ENCODE measurements at regions not wholly inside any gene's neighbourhood (a gene's known extent, or its start where the extent isn't known, plus 50 kb on each side); places are given as distances from the start of the nearest gene placed in this dataset.

DNA sequence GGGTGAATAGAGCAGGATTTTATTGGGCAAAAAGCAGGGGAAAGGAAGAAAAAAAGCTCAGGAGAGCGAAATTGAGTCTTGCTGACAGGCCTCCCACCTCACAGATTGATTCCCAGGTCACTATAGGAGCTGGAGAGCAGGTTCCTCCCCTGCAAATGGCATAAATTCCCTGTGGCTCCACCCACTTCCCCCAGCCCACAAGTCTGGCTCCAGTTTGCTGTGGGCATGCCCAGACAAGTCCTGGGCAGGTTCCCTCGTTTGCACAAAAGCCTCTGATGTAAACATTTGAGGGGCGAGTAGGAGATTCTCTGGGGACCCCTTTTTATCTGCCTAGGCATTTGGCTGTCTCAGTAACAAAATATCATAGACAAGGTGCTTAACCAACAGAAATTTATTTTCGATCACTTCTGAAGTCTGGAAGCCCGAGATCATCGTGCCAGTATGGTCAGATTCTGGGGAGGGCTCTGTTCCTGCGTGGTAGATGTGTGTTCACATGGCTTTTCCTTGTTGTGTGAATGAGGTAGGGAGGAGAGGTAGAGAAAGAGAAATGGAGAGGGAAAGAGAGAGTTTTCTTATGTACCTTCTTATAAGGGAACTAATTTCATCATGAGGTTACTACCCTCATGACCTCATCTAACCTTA lies 614.5 kb downstream of the MAT2B start:
- Histone ChIP-seq H3K79me1 (replicated peaks; ENCODE audit: low read length, poor library complexity, severe bottlenecking) (no peaks in the 10 kb centered on the region), H2BK5ac (ENCODE audit: low read depth, low read length, poor library complexity, severe bottlenecking) (no peak overlapping the region), H3K27ac (ENCODE audit: low read length, poor library complexity, severe bottlenecking) (no peak overlapping the region), H2BK15ac (ENCODE audit: low read depth, poor library complexity, severe bottlenecking) (no peak overlapping the region), H2AK5ac (ENCODE audit: low read length, severe bottlenecking) (no peak overlapping the region), H3K27me3 (ENCODE audit: control insufficient read depth in 1 of 2, insufficient read depth in 1 of 2, low read length in 2 of 2) (no peaks in the 10 kb centered on the region), H2BK12ac (ENCODE audit: low read length in 2 of 2) (no peak overlapping the region), H2BK120ac (ENCODE audit: low read depth, low read length) (no peak overlapping the region), H3K36me3 (ENCODE audit: control insufficient read depth in 1 of 2, insufficient read depth in 2 of 2, low read depth in 1 of 2, low read length in 2 of 2) (no peaks in the 10 kb centered on the region), H3K23ac (ENCODE audit: low read length in 2 of 2) (no peak overlapping the region), H3K18ac (ENCODE audit: low read depth in 1 of 2, low read length in 2 of 2) (peak overlapping the region; percentile 21 to 45), H3K4me1 (ENCODE audit: control insufficient read depth, insufficient read depth, low read depth, low read length) (no peaks in the 10 kb centered on the region), H3K9me3 (ENCODE audit: control insufficient read depth, low read length) (peaks cover 15% of the 10 kb centered on the region), H3K4ac (ENCODE audit: low read depth in 1 of 2, low read length in 2 of 2) (no peak overlapping the region), H2AFZ (ENCODE audit: low read depth, low read length) (no peak overlapping the region), H3K4me2 (ENCODE audit: low read length, poor library complexity, severe bottlenecking) (no peak overlapping the region), H4K8ac (ENCODE audit: low read length) (peak overlapping the region; percentile 59), H3K14ac (ENCODE audit: low read length in 2 of 2) (no peak overlapping the region), H3K9ac (ENCODE audit: low read length) (no peak overlapping the region), H3K4me3 (ENCODE audit: insufficient read depth in 1 of 2, low read depth in 1 of 2, low read length in 2 of 2) (no peak overlapping the region), H4K91ac (ENCODE audit: low read length) (no peak overlapping the region)
- DNase-seq: peak; percentile 13
- WGBS: 79% methylated on average over 7 of the region's 7 CpGs

DNA sequence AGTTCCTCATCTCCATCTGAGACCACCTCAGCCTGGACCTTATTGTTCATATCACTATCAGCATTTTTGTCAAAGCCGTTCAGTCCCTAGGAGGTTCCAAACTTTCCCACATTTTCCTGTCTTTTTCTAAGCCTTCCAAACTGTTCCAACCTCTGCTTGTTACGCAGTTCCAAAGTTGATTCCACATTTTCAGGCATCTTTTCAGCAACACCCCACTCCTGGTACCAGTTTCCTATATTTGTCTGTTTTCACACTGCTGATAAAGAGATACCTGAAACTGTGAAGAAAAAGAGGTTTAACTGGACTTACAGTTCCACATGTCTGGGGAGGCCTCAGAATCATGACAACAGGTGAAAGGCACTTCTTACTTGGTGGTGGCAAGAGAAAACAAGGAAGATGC lies 622.1 kb downstream of the MAT2B start:
- Histone ChIP-seq H2AFZ (ENCODE audit: low read depth, low read length) (no peak overlapping the region), H4K91ac (ENCODE audit: low read length) (no peak overlapping the region), H3K27ac (ENCODE audit: low read length, poor library complexity, severe bottlenecking) (no peak overlapping the region), H3K9ac (ENCODE audit: low read length) (no peak overlapping the region), H3K18ac (ENCODE audit: low read depth in 1 of 2, low read length in 2 of 2) (no peak overlapping the region), H2BK15ac (ENCODE audit: low read depth, poor library complexity, severe bottlenecking) (no peak overlapping the region), H3K79me1 (replicated peaks; ENCODE audit: low read length, poor library complexity, severe bottlenecking) (no peaks in the 10 kb centered on the region), H3K23ac (ENCODE audit: low read length in 2 of 2) (no peak overlapping the region), H3K4me3 (ENCODE audit: insufficient read depth in 1 of 2, low read depth in 1 of 2, low read length in 2 of 2) (peak overlapping the region in 1 of 2 experiments; percentile 23), H2BK12ac (ENCODE audit: low read length in 2 of 2) (no peak overlapping the region), H3K4me2 (ENCODE audit: low read length, poor library complexity, severe bottlenecking) (no peak overlapping the region), H3K14ac (ENCODE audit: low read length in 2 of 2) (no peak overlapping the region), H4K8ac (ENCODE audit: low read length) (no peak overlapping the region), H3K4ac (ENCODE audit: low read depth in 1 of 2, low read length in 2 of 2) (no peak overlapping the region), H2AK5ac (ENCODE audit: low read length, severe bottlenecking) (no peak overlapping the region), H3K36me3 (ENCODE audit: control insufficient read depth in 1 of 2, insufficient read depth in 2 of 2, low read depth in 1 of 2, low read length in 2 of 2) (no peaks in the 10 kb centered on the region), H3K9me3 (ENCODE audit: control insufficient read depth, low read length) (peaks cover 62% of the 10 kb centered on the region), H2BK120ac (ENCODE audit: low read depth, low read length) (no peak overlapping the region), H3K4me1 (ENCODE audit: control insufficient read depth, insufficient read depth, low read depth, low read length) (no peaks in the 10 kb centered on the region), H2BK5ac (ENCODE audit: low read depth, low read length, poor library complexity, severe bottlenecking) (no peak overlapping the region), H3K27me3 (ENCODE audit: control insufficient read depth in 1 of 2, insufficient read depth in 1 of 2, low read length in 2 of 2) (no peaks in the 10 kb centered on the region)
- no peak for DNase-seq
- WGBS: 76% methylated on average over 2 of the region's 2 CpGs

DNA sequence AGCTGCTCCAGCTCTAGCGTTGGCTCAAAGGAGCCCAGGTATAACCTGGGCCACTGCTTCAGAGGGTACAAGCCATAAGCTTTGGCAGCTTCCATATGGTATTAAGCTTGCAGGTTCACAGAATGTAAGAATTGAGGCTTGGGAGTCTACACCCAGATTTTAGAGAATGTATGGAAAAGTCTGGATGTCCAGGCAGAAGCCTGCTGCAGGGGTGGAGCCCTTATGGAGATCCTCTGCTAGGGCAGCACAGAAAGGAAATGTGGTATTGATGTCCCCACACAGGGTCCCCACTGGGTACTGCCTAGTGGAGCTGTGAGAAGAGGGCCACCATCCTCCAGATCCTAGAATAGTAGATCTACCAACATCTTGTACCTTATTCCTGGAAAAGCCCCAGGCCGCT lies 626.9 kb downstream of the MAT2B start:
- Histone ChIP-seq H3K9me3 (ENCODE audit: control insufficient read depth, low read length) (peaks cover 45% of the 10 kb centered on the region), H2BK120ac (ENCODE audit: low read depth, low read length) (no peak overlapping the region), H3K23ac (ENCODE audit: low read length in 2 of 2) (no peak overlapping the region), H3K18ac (ENCODE audit: low read depth in 1 of 2, low read length in 2 of 2) (no peak overlapping the region), H2AK5ac (ENCODE audit: low read length, severe bottlenecking) (no peak overlapping the region), H2AFZ (ENCODE audit: low read depth, low read length) (no peak overlapping the region), H3K9ac (ENCODE audit: low read length) (no peak overlapping the region), H3K4me2 (ENCODE audit: low read length, poor library complexity, severe bottlenecking) (no peak overlapping the region), H3K36me3 (ENCODE audit: control insufficient read depth in 1 of 2, insufficient read depth in 2 of 2, low read depth in 1 of 2, low read length in 2 of 2) (no peaks in the 10 kb centered on the region), H3K4me1 (ENCODE audit: control insufficient read depth, insufficient read depth, low read depth, low read length) (no peaks in the 10 kb centered on the region), H3K79me1 (replicated peaks; ENCODE audit: low read length, poor library complexity, severe bottlenecking) (no peaks in the 10 kb centered on the region), H3K4me3 (ENCODE audit: insufficient read depth in 1 of 2, low read depth in 1 of 2, low read length in 2 of 2) (no peak overlapping the region), H3K14ac (ENCODE audit: low read length in 2 of 2) (no peak overlapping the region), H2BK15ac (ENCODE audit: low read depth, poor library complexity, severe bottlenecking) (no peak overlapping the region), H2BK12ac (ENCODE audit: low read length in 2 of 2) (no peak overlapping the region), H4K91ac (ENCODE audit: low read length) (no peak overlapping the region), H3K27me3 (ENCODE audit: control insufficient read depth in 1 of 2, insufficient read depth in 1 of 2, low read length in 2 of 2) (no peaks in the 10 kb centered on the region), H3K4ac (ENCODE audit: low read depth in 1 of 2, low read length in 2 of 2) (no peak overlapping the region), H2BK5ac (ENCODE audit: low read depth, low read length, poor library complexity, severe bottlenecking) (no peak overlapping the region), H3K27ac (ENCODE audit: low read length, poor library complexity, severe bottlenecking) (no peak overlapping the region), H4K8ac (ENCODE audit: low read length) (no peak overlapping the region)
- DNase-seq: no peak
- 94% methylated on average over 2 of the region's 2 CpGs for WGBS

DNA sequence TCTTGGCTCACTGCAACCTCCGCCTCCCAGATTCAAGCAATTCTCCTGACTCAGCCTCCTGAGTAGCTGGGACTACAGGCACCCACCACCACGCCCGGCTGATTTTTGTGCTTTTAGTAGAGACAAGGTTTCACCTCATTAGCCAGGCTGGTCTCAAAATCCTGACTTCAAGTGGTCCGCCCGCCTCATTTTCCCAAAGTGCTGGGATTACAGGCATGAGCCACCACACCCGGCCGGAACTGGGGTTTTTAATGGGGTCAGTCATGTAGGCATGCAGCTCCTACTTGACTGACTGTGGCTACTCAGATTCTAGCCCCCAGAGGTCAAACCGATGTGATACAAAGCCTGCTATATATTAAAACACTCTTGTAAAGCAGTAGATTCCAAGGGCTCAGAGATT lies 631.7 kb downstream of the MAT2B start:
- Histone ChIP-seq H3K79me1 (replicated peaks; ENCODE audit: low read length, poor library complexity, severe bottlenecking) (no peaks in the 10 kb centered on the region), H3K23ac (ENCODE audit: low read length in 2 of 2) (no peak overlapping the region), H3K9ac (ENCODE audit: low read length) (no peak overlapping the region), H2BK12ac (ENCODE audit: low read length in 2 of 2) (no peak overlapping the region), H3K4me2 (ENCODE audit: low read length, poor library complexity, severe bottlenecking) (no peak overlapping the region), H2AFZ (ENCODE audit: low read depth, low read length) (no peak overlapping the region), H3K27ac (ENCODE audit: low read length, poor library complexity, severe bottlenecking) (no peak overlapping the region), H2BK5ac (ENCODE audit: low read depth, low read length, poor library complexity, severe bottlenecking) (no peak overlapping the region), H3K4me3 (ENCODE audit: insufficient read depth in 1 of 2, low read depth in 1 of 2, low read length in 2 of 2) (no peak overlapping the region), H2BK15ac (ENCODE audit: low read depth, poor library complexity, severe bottlenecking) (no peak overlapping the region), H3K4me1 (ENCODE audit: control insufficient read depth, insufficient read depth, low read depth, low read length) (no peaks in the 10 kb centered on the region), H3K36me3 (ENCODE audit: control insufficient read depth in 1 of 2, insufficient read depth in 2 of 2, low read depth in 1 of 2, low read length in 2 of 2) (no peaks in the 10 kb centered on the region), H3K4ac (ENCODE audit: low read depth in 1 of 2, low read length in 2 of 2) (no peak overlapping the region), H4K8ac (ENCODE audit: low read length) (no peak overlapping the region), H3K27me3 (ENCODE audit: control insufficient read depth in 1 of 2, insufficient read depth in 1 of 2, low read length in 2 of 2) (no peaks in the 10 kb centered on the region), H4K91ac (ENCODE audit: low read length) (no peak overlapping the region), H3K9me3 (ENCODE audit: control insufficient read depth, low read length) (peaks cover 12% of the 10 kb centered on the region), H3K18ac (ENCODE audit: low read depth in 1 of 2, low read length in 2 of 2) (no peak overlapping the region), H2BK120ac (ENCODE audit: low read depth, low read length) (no peak overlapping the region), H3K14ac (ENCODE audit: low read length in 2 of 2) (no peak overlapping the region), H2AK5ac (ENCODE audit: low read length, severe bottlenecking) (no peak overlapping the region)
- WGBS: 96% methylated on average over 8 of the region's 8 CpGs
- DNase-seq: no peak
